Kidney epithelial cell (primary cell): ENCODE measurements at regions not wholly inside any gene's neighbourhood (a gene's known extent, or its start where the extent isn't known, plus 50 kb on each side); places are given as distances from the start of the nearest gene placed in this dataset.

Experiments
- DNase-seq: peaks from one replicate; pipeline ENCODE4 v3.0.0-alpha.2; 2010; ENCODE audit warnings: low read depth
- H3K27me3 ChIP-seq: 2 replicates; pipeline ENCODE4 v1.6.0; 2011; ENCODE audit warnings: low read length; ENCODE audit not compliant: control insufficient read depth, insufficient read depth
- H3K36me3 ChIP-seq: 2 replicates; pipeline ENCODE4 v1.5.1; 2011; ENCODE audit warnings: low read length; ENCODE audit not compliant: control insufficient read depth, insufficient read depth
- H3K4me3 ChIP-seq: 2 replicates; pipeline ENCODE4 v1.5.1; 2011; ENCODE audit warnings: low read depth, mild to moderate bottlenecking, control low read depth, low read length
- CTCF ChIP-seq: IDR thresholded peaks from 2 replicates; pipeline ENCODE4 v1.5.1; 2011; ENCODE audit warnings: mild to moderate bottlenecking, moderate library complexity, low read length, control low read depth, inconsistent platforms; ENCODE audit not compliant: insufficient read depth, poor library complexity, severe bottlenecking

DNA sequence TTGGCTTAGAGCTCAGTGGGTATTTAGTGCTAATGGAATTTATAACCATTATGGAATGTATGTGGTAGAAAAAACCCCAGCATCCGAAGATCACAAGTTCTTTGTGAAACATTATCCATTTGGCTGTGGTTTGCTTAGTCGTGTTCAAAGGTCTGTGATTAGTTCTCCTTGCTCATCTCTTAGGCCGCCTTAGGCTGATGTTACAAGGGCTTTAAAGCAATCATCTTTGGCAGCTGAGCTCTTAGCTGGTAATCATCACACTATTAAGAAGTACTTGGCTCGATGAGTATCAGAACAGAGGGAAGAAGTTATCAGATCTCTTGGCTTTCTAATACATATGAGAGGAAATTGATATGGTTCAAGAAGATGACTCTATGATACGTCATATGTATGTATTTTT lies 124.1 kb upstream of the E2F7 start:
- Histone ChIP-seq H3K27me3 (no peaks in the 10 kb centered on the region), H3K36me3 (no peaks in the 10 kb centered on the region), H3K4me3 (no peak overlapping the region)
- DNase-seq = peak; percentile 29
- TF ChIP-seq CTCF = no peak

GRCh38 chr12:77179515-77179914 lies 114.1 kb upstream of the E2F7 start:
- Histone ChIP-seq H3K27me3 (no peaks in the 10 kb centered on the region), H3K36me3 (no peaks in the 10 kb centered on the region), H3K4me3 (no peak overlapping the region)
- no peak for DNase-seq
- TF ChIP-seq CTCF = no peak

DNA sequence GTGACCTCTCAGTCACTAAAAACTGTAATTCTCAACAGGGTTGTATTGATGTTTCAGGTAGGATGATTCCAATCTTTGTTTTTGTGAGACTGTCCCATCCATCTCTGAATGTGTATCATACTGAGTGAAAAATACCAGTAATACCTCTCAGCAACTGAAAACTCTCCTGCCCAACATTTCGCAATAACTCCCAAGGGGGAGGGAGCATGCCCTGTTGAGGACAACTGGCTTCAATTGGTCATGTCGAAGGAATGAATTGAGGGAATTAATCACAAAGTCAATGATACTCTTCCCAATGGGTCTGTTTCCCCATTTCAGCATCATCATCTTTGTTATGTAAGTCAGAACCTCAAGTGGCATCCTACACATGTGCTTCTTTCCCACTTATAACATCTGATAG lies 102.4 kb upstream of the E2F7 start:
- no peak for DNase-seq
- Histone ChIP-seq H3K27me3 (peaks cover 2% of the 10 kb centered on the region), H3K4me3 (no peak overlapping the region), H3K36me3 (no peaks in the 10 kb centered on the region)
- no peak for TF ChIP-seq CTCF

DNA sequence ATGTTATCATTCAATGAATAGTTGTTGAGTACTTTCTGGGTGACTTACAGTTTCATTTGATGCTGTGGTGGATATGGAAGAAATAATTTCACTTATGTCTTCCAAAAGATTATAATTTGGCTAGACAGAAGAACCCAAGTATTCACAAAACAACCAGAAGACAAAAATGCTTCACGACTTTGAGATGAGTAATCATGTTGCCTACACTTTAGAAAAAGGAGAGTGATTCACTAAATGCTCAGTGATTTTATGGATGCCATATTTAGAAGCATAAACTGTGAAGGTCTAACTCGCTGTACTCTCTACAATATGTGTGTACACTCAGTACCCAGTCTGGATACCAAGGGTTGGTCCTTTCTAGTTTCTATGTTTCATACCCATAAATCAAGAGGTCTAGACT lies 101.3 kb upstream of the E2F7 start:
- Histone ChIP-seq H3K4me3 (no peak overlapping the region), H3K36me3 (no peaks in the 10 kb centered on the region), H3K27me3 (peaks cover 2% of the 10 kb centered on the region)
- TF ChIP-seq CTCF = no peak
- DNase-seq = no peak

DNA sequence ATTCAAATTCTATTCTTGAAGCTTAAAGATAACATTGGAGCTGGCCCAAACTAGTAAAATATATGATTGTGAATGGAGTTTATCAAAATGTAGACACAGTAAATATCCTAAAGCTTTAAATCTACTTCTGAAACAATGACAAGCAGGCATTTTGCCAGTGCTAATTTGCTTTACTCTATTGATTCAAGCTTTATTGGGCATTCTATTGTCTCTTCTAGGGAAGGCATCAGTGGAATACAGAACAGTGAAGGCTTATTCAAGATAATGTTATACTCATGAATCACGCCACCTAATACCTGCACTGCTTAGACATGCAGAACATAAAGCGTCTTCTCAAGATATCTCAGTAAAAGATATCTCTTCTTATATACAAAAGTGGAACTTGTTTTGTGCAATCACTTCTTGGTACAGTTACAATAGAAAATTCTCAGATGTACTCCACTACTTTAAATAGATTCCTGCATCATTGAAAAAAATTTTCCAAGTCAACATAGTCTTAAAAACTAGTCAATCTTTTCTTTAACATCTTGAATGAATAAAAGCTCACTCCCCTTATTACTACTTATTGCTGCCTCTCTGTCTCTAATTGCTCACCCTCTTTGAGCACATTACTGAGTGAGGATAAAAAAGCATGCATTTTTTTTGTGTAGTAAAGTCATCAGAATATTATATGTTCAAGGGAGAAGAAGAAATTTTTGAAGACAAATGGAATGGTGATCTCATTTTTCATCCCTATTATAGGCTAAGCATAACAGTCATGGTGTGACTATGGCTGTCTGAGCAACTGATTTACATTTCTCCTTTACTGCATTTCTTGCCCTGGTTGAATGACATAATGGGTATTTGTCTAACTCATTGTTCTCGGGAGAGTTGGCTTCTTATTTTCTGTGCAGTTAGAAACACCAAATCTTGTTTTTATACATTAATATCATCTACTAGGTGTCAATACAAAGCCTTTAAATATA lies 98.0 kb upstream of the E2F7 start:
- TF ChIP-seq CTCF = no peak
- H3K36me3 ChIP-seq = no peaks in the 10 kb centered on the region
- no peak for DNase-seq

GRCh38 chr12:77161944-77162343 lies 96.6 kb upstream of the E2F7 start:
- Histone ChIP-seq H3K36me3 (no peaks in the 10 kb centered on the region), H3K27me3 (no peaks in the 10 kb centered on the region), H3K4me3 (no peak overlapping the region)
- no peak for DNase-seq
- TF ChIP-seq CTCF = no peak

More for the DNA sequence above, 98.0 kb upstream of the E2F7 start:
- H3K4me3 ChIP-seq = no peak overlapping the region
- no peaks in the 10 kb centered on the region for H3K27me3 ChIP-seq
